RPMI8226 (cell line): ENCODE measurements at regions not wholly inside any gene's neighbourhood (a gene's known extent, or its start where the extent isn't known, plus 50 kb on each side); places are given as distances from the start of the nearest gene placed in this dataset.
"Not testable (repeated sequence)": the region's sequence is repeated elsewhere in the genome, so short reads cannot be mapped to it uniquely, and the experiment has no call there.

Source experiments
- DNase-seq: peaks from one replicate; pipeline ENCODE4 v3.0.0-alpha.2; 2015

GRCh38 chr15:25237291-25237978 lies 201.4 kb downstream of the UBE3A start:
- DNase-seq, result no peak

- DNase-seq, result no peak
Observed at GRCh38 chr15:25238126-25238525, 200.7 kb downstream of the UBE3A start.

- no peak for DNase-seq
Observed at GRCh38 chr15:25238716-25239470, 199.9 kb downstream of the UBE3A start.

GRCh38 chr15:25239471-25240345 lies 199.1 kb downstream of the UBE3A start:
- DNase-seq, result no peak

- no peak for DNase-seq
Observed at GRCh38 chr15:25240461-25241021, 198.3 kb downstream of the UBE3A start.

GRCh38 chr15:25241241-25241801 lies 197.5 kb downstream of the UBE3A start:
- no peak for DNase-seq

GRCh38 chr15:25242166-25242879 lies 196.5 kb downstream of the UBE3A start:
- no peak for DNase-seq

- DNase-seq, result no peak
Observed at GRCh38 chr15:25242957-25243799, 195.6 kb downstream of the UBE3A start.

- DNase-seq, result no peak
Observed at GRCh38 chr15:25243800-25244097, 195.1 kb downstream of the UBE3A start.

- no peak for DNase-seq
Observed at GRCh38 chr15:25244731-25245585, 193.9 kb downstream of the UBE3A start.

- no peak for DNase-seq
Observed at GRCh38 chr15:25245801-25246622, 192.8 kb downstream of the UBE3A start.

- no peak for DNase-seq
Observed at GRCh38 chr15:25246641-25247406, 192.0 kb downstream of the UBE3A start.

- no peak for DNase-seq
Observed at GRCh38 chr15:25247407-25248038, 191.3 kb downstream of the UBE3A start.

GRCh38 chr15:25248087-25248486 lies 190.7 kb downstream of the UBE3A start:
- DNase-seq, result not testable (repeated sequence)

GRCh38 chr15:25248583-25249235 lies 190.1 kb downstream of the UBE3A start:
- DNase-seq, result no peak

- DNase-seq, result no peak
Observed at GRCh38 chr15:25249236-25250010, 189.4 kb downstream of the UBE3A start.
